Mammary epithelial cell (primary cell): ENCODE measurements at regions not wholly inside any gene's neighbourhood (a gene's known extent, or its start where the extent isn't known, plus 50 kb on each side); places are given as distances from the start of the nearest gene placed in this dataset.

Experiments used
- CTCF ChIP-seq, 2 donors: IDR thresholded peaks in 1 of 2; conservative IDR thresholded peaks in 1 of 2; 2 replicates each; pipeline ENCODE4 v1.5.1; 2011 to 2012; ENCODE audit warnings: inconsistent platforms in 2 of 2, low read length in 2 of 2, mild to moderate bottlenecking in 2 of 2, control low read depth in 1 of 2, low read depth in 1 of 2; ENCODE audit not compliant: insufficient read depth in 1 of 2; ENCODE audit errors: extremely low read depth in 1 of 2
- EZH2 ChIP-seq: IDR thresholded peaks from 2 replicates; pipeline ENCODE4 v1.6.1; 2012; ENCODE audit warnings: low read length, inconsistent platforms, borderline replicate concordance

- TF ChIP-seq CTCF (conservative IDR thresholded peaks at IDR 0.05 in 1 of 2, IDR thresholded peaks at IDR 0.05 in 1 of 2; ENCODE audit: extremely low read depth in 1 of 2, insufficient read depth in 1 of 2, low read depth in 1 of 2, low read length in 2 of 2) (no peak), EZH2 (no peak)
Observed at GRCh38 chr16:85497622-85498314, 115.4 kb upstream of the GSE1 start.
